GM12873 (cell line): ENCODE measurements at regions not wholly inside any gene's neighbourhood (a gene's known extent, or its start where the extent isn't known, plus 50 kb on each side); places are given as distances from the start of the nearest gene placed in this dataset.

ENCODE experiments used
- TF ChIP-seq, protein P1 (sequence below): IDR thresholded peaks from 2 replicates; pipeline ENCODE4 v1.5.1; 2012; ENCODE audit warnings: low read depth, mild to moderate bottlenecking, moderate library complexity, low read length, control low read depth; ENCODE audit not compliant: insufficient read depth; ENCODE audit errors: missing control alignments

DNA sequence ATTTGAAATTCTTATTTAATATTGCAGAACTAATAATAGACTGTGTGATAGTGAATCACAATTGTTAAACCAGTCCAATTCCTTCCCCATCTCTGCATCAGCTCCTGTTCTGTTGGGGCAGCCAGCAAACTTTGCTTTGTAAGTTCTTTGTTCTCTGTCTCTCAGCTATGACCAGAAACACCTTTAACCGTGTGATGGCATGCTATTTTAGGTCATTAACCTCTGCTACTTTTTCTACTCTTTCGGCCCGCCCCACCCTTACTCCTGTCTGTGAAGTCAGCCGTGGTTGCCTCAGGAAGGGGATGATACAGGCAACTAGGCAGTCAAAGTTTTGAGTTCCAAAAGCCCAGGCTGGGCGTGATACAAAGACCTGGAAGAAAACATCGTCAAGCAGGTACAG is 51.3 kb upstream of the EGFL6 start:
- TF ChIP-seq, protein P1, sequence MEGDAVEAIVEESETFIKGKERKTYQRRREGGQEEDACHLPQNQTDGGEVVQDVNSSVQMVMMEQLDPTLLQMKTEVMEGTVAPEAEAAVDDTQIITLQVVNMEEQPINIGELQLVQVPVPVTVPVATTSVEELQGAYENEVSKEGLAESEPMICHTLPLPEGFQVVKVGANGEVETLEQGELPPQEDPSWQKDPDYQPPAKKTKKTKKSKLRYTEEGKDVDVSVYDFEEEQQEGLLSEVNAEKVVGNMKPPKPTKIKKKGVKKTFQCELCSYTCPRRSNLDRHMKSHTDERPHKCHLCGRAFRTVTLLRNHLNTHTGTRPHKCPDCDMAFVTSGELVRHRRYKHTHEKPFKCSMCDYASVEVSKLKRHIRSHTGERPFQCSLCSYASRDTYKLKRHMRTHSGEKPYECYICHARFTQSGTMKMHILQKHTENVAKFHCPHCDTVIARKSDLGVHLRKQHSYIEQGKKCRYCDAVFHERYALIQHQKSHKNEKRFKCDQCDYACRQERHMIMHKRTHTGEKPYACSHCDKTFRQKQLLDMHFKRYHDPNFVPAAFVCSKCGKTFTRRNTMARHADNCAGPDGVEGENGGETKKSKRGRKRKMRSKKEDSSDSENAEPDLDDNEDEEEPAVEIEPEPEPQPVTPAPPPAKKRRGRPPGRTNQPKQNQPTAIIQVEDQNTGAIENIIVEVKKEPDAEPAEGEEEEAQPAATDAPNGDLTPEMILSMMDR: no peak

DNA sequence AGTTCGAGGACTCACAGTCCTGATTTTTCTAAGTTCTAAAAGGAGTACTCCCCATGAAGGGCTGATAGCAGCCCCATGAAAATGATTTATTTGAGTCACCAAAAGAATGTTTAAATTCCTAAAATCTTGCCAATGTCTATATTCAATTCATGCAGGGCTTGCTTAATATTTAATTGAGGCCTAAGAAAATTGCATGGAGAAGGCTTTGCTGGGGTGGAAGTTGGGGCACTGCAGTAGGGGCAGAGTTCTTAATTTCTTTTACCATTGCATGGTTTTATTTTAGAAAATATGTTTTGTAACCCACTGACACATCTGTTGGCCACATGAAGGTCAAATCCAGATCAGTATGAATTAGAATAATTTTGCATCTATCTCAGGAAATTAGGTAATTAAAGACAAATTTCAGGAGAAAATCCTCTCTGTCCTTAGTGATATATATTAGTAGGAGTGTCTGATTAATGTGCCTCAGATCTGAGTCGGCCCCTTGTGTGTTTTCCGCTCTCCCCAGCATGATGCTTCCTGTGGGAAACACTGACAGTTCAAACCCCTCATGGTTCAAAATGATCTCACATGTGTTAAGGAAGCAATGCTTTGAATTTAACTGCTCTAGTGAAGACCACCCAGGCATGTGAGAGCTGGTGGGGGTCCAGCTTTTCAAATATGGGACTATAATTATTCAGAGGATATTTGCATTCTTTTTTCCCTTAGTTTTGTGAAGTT is 54.0 kb upstream of the EGFL6 start:
- TF ChIP-seq, protein P1: no peak

DNA sequence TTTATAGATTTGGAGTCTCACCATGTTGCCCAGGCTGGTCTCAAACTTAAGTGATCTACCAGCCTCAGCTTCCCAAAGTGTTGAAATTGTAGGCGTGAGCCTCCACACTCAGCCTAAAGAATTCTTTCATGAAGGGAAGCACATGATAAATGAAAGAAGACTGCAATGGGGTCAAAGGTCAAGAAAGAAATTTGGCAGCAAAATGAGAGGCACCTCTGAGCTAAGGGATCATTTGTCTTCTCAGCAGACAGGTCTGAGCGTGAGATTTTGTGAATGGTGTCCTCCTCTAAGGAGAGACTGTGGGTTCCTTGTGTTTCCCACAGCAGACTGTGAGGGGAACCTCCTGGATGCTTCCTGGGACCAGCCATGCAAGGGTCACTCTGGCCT is 57.5 kb upstream of the EGFL6 start:
- TF ChIP-seq, protein P1: no peak

DNA sequence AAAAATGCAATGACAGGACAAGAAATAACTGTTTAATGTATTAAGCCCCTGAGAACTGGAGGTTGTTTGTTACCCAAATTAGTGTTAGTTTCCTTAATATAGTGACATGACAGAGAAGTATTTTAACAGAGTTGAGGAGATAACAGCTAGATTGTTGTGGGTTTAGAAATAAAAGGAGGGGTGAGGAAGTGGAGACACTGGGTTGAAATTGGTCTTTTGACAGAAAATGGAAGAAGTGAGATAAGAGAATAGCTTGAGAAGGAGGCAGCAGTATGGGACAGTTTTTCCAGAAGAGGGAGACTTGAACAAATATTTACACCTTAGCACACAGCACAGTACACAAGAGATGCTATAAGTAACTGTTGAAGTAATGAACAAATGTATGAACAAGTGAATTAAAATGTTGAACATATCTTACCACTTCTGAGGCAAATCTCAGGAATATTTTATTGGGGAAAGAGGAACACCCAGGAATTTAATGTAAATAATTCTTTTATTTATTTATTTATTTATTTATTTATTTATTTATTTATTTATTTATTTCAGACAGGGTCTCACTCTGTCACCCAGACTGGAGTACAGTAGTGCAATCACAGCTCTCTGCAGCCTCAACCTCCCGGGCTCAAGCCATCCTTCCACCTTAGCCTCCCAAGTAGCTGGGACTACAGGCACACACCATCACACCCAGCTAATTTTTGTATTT is 58.0 kb upstream of the EGFL6 start:
- TF ChIP-seq, protein P1: no peak

DNA sequence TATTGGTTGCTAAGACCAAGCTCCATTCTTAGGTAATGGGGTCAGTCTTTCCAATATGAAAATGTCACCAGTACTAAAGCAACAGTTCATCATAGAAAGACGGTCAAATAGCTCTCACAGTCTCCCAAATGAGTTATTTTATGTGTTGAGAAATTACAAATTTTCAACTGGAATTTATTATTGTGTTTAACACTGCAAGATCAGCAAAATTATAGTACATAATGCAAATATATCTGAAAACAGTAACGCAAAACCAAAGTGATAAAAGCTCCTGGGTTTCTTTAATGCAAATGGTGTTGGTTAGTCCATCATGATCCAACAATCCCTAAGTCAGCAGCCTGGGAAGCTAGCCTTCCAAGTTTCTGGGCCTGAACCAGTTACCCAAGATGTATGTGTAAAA is 61.5 kb upstream of the EGFL6 start:
- TF ChIP-seq, protein P1: no peak

DNA sequence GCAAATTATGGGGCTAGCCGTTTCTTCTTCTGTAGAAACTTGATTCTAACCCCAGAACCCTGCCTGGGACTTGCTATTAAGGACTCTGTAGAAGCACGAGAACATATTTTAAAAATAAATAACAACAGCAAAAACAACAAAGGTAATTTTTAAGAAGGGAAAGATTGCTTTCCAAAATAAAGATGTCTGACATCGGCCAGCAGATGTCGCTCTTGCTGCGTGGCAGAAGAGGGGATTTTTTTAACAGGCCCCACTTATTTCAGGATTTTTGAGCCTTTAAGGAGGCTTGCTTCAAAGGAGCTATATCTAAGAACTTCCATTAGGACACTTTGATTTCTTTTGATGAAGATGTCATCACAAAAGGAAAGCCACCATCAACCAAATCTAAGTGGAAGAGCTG is 62.8 kb upstream of the EGFL6 start:
- TF ChIP-seq, protein P1: peak; percentile 73

DNA sequence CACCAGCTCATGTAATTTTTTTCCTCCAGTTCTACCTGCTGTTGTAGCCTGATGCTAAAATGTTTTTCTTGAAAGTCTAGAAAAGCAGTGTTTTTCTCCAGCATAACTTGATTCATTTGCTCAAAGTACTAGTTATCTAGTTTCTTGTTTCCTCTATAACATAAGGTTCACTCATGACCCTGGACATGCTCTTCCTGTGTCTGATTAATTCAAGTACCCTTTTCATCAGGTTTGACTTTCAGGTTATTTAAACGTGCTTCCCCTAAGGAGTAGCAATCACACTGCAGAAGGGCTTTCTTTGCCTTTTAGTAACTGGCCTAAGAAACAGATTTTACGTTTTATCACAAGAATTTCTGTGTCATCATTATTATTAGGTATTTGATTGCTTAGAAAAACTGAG is 66.8 kb upstream of the EGFL6 start:
- TF ChIP-seq, protein P1: no peak
